Cardiac fibroblast (primary cell): ENCODE measurements at regions not wholly inside any gene's neighbourhood (a gene's known extent, or its start where the extent isn't known, plus 50 kb on each side); places are given as distances from the start of the nearest gene placed in this dataset.

Experiments used
- DNase-seq, 2 donors: peaks; one replicate each; pipeline versions ENCODE4 v3.0.0 to v3.0.0-alpha.2; 2010; ENCODE audit warnings: low read depth in 2 of 2
- H3K4me3 ChIP-seq, 2 donors: replicated peaks in 1 of 2; 1 replicate in 1 of 2; 2 replicates in 1 of 2; pipeline ENCODE4 v1.5.1; 2011; ENCODE audit warnings: low read depth in 2 of 2, low read length in 2 of 2, mild to moderate bottlenecking in 2 of 2, moderate library complexity in 1 of 2
- TF ChIP-seq, protein P1 (sequence below): IDR thresholded peaks from one replicate; pipeline ENCODE4 v1.5.1; 2011; ENCODE audit warnings: low read depth, mild to moderate bottlenecking, low read length, inconsistent platforms

GRCh38 chr15:58381697-58382096, 50.1 kb upstream of the LIPC start:
- no peak for DNase-seq
- TF ChIP-seq, protein P1, sequence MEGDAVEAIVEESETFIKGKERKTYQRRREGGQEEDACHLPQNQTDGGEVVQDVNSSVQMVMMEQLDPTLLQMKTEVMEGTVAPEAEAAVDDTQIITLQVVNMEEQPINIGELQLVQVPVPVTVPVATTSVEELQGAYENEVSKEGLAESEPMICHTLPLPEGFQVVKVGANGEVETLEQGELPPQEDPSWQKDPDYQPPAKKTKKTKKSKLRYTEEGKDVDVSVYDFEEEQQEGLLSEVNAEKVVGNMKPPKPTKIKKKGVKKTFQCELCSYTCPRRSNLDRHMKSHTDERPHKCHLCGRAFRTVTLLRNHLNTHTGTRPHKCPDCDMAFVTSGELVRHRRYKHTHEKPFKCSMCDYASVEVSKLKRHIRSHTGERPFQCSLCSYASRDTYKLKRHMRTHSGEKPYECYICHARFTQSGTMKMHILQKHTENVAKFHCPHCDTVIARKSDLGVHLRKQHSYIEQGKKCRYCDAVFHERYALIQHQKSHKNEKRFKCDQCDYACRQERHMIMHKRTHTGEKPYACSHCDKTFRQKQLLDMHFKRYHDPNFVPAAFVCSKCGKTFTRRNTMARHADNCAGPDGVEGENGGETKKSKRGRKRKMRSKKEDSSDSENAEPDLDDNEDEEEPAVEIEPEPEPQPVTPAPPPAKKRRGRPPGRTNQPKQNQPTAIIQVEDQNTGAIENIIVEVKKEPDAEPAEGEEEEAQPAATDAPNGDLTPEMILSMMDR = no peak
- no peak overlapping the region for H3K4me3 ChIP-seq
